ENCODE measurements at regions not wholly inside any gene's neighbourhood (a gene's known extent, or its start where the extent isn't known, plus 50 kb on each side); places are given as distances from the start of the nearest gene placed in this dataset.
"Not testable (repeated sequence)": the region's sequence is repeated elsewhere in the genome, so short reads cannot be mapped to it uniquely, and the experiment has no call there.

- H3K27ac ChIP-seq (ENCODE audit: insufficient read depth, low read depth, low read length, poor library complexity, severe bottlenecking); H3K36me3 ChIP-seq (ENCODE audit: control insufficient read depth, insufficient read depth, low read length); H3K27me3 ChIP-seq (ENCODE audit: control insufficient read depth, insufficient read depth, low read length, poor library complexity, severe bottlenecking); H3K9me3 ChIP-seq (ENCODE audit: control insufficient read depth, low read length); H3K4me3 ChIP-seq (ENCODE audit: insufficient read depth, low read depth, low read length); H3K4me1 ChIP-seq (ENCODE audit: control insufficient read depth, insufficient read depth, low read length): not testable (repeated sequence)
- 85 to 88% methylated on average over 13 of the region's 13 CpGs for WGBS, 2 experiments
Observed at GRCh38 chr6:180091-180694, 112.1 kb upstream of the DUSP22 start.

GRCh38 chr6:181049-181654 is 111.1 kb upstream of the DUSP22 start:
- Histone ChIP-seq H3K4me3 (ENCODE audit: insufficient read depth, low read depth, low read length) (no peak overlapping the region), H3K27me3 (ENCODE audit: control insufficient read depth, insufficient read depth, low read length, poor library complexity, severe bottlenecking) (no peaks in the 10 kb centered on the region), H3K27ac (ENCODE audit: insufficient read depth, low read depth, low read length, poor library complexity, severe bottlenecking) (no peak overlapping the region), H3K9me3 (ENCODE audit: control insufficient read depth, low read length) (no peaks in the 10 kb centered on the region), H3K36me3 (ENCODE audit: control insufficient read depth, insufficient read depth, low read length) (no peaks in the 10 kb centered on the region), H3K4me1 (ENCODE audit: control insufficient read depth, insufficient read depth, low read length) (no peaks in the 10 kb centered on the region)
- WGBS, 2 experiments, result 86 to 89% methylated on average over 5 of the region's 5 CpGs

- H3K9me3 ChIP-seq (ENCODE audit: control insufficient read depth, low read length), result no peaks in the 10 kb centered on the region
- H3K27ac ChIP-seq (ENCODE audit: insufficient read depth, low read depth, low read length, poor library complexity, severe bottlenecking), result no peak overlapping the region
- H3K4me1 ChIP-seq (ENCODE audit: control insufficient read depth, insufficient read depth, low read length), result no peaks in the 10 kb centered on the region
- no peaks in the 10 kb centered on the region for H3K36me3 ChIP-seq (ENCODE audit: control insufficient read depth, insufficient read depth, low read length)
- 79 to 92% methylated on average over 2 of the region's 2 CpGs for WGBS, 2 experiments
- no peaks in the 10 kb centered on the region for H3K27me3 ChIP-seq (ENCODE audit: control insufficient read depth, insufficient read depth, low read length, poor library complexity, severe bottlenecking)
- no peak overlapping the region for H3K4me3 ChIP-seq (ENCODE audit: insufficient read depth, low read depth, low read length)
Observed at GRCh38 chr6:183668-184067, 108.6 kb upstream of the DUSP22 start.

GRCh38 chr6:184161-184700 is 108.1 kb upstream of the DUSP22 start:
- Histone ChIP-seq H3K4me3 (ENCODE audit: insufficient read depth, low read depth, low read length) (no peak overlapping the region), H3K27me3 (ENCODE audit: control insufficient read depth, insufficient read depth, low read length, poor library complexity, severe bottlenecking) (no peaks in the 10 kb centered on the region), H3K4me1 (ENCODE audit: control insufficient read depth, insufficient read depth, low read length) (no peaks in the 10 kb centered on the region), H3K36me3 (ENCODE audit: control insufficient read depth, insufficient read depth, low read length) (no peaks in the 10 kb centered on the region), H3K9me3 (ENCODE audit: control insufficient read depth, low read length) (no peaks in the 10 kb centered on the region), H3K27ac (ENCODE audit: insufficient read depth, low read depth, low read length, poor library complexity, severe bottlenecking) (no peak overlapping the region)
- 71 to 73% methylated on average over 7 of the region's 7 CpGs for whole genome bisulfite sequencing, 2 experiments

- no peaks in the 10 kb centered on the region for H3K4me1 ChIP-seq (ENCODE audit: control insufficient read depth, insufficient read depth, low read length)
- H3K27me3 ChIP-seq (ENCODE audit: control insufficient read depth, insufficient read depth, low read length, poor library complexity, severe bottlenecking), result no peaks in the 10 kb centered on the region
- WGBS, 2 experiments, result 81 to 82% methylated on average over 12 of the region's 12 CpGs
- H3K36me3 ChIP-seq (ENCODE audit: control insufficient read depth, insufficient read depth, low read length), result no peaks in the 10 kb centered on the region
- no peaks in the 10 kb centered on the region for H3K9me3 ChIP-seq (ENCODE audit: control insufficient read depth, low read length)
- H3K27ac ChIP-seq (ENCODE audit: insufficient read depth, low read depth, low read length, poor library complexity, severe bottlenecking), result no peak overlapping the region
- no peak overlapping the region for H3K4me3 ChIP-seq (ENCODE audit: insufficient read depth, low read depth, low read length)
Observed at GRCh38 chr6:186340-186965, 105.8 kb upstream of the DUSP22 start.

GRCh38 chr6:187210-187861 is 105.0 kb upstream of the DUSP22 start:
- H3K27me3 ChIP-seq (ENCODE audit: control insufficient read depth, insufficient read depth, low read length, poor library complexity, severe bottlenecking), result no peaks in the 10 kb centered on the region
- no peaks in the 10 kb centered on the region for H3K9me3 ChIP-seq (ENCODE audit: control insufficient read depth, low read length)
- no peak overlapping the region for H3K4me3 ChIP-seq (ENCODE audit: insufficient read depth, low read depth, low read length)
- H3K4me1 ChIP-seq (ENCODE audit: control insufficient read depth, insufficient read depth, low read length), result no peaks in the 10 kb centered on the region
- no peak overlapping the region for H3K27ac ChIP-seq (ENCODE audit: insufficient read depth, low read depth, low read length, poor library complexity, severe bottlenecking)
- H3K36me3 ChIP-seq (ENCODE audit: control insufficient read depth, insufficient read depth, low read length), result no peaks in the 10 kb centered on the region
- WGBS, 2 experiments, result 90% methylated on average over 10 of the region's 10 CpGs

GRCh38 chr6:188821-189655 is 103.2 kb upstream of the DUSP22 start:
- no peaks in the 10 kb centered on the region for H3K4me1 ChIP-seq (ENCODE audit: control insufficient read depth, insufficient read depth, low read length)
- no peak overlapping the region for H3K27ac ChIP-seq (ENCODE audit: insufficient read depth, low read depth, low read length, poor library complexity, severe bottlenecking)
- H3K27me3 ChIP-seq (ENCODE audit: control insufficient read depth, insufficient read depth, low read length, poor library complexity, severe bottlenecking), result no peaks in the 10 kb centered on the region
- 35 to 41% methylated on average over 13 of the region's 13 CpGs for WGBS, 2 experiments
- no peaks in the 10 kb centered on the region for H3K9me3 ChIP-seq (ENCODE audit: control insufficient read depth, low read length)
- no peaks in the 10 kb centered on the region for H3K36me3 ChIP-seq (ENCODE audit: control insufficient read depth, insufficient read depth, low read length)
- H3K4me3 ChIP-seq (ENCODE audit: insufficient read depth, low read depth, low read length), result no peak overlapping the region

GRCh38 chr6:189676-190075 is 102.6 kb upstream of the DUSP22 start:
- Histone ChIP-seq H3K27ac (ENCODE audit: insufficient read depth, low read depth, low read length, poor library complexity, severe bottlenecking) (no peak overlapping the region), H3K27me3 (ENCODE audit: control insufficient read depth, insufficient read depth, low read length, poor library complexity, severe bottlenecking) (no peaks in the 10 kb centered on the region), H3K36me3 (ENCODE audit: control insufficient read depth, insufficient read depth, low read length) (no peaks in the 10 kb centered on the region), H3K4me1 (ENCODE audit: control insufficient read depth, insufficient read depth, low read length) (no peaks in the 10 kb centered on the region), H3K4me3 (ENCODE audit: insufficient read depth, low read depth, low read length) (no peak overlapping the region), H3K9me3 (ENCODE audit: control insufficient read depth, low read length) (no peaks in the 10 kb centered on the region)
- WGBS, 2 experiments, result 88 to 89% methylated on average over 8 of the region's 8 CpGs

- Histone ChIP-seq H3K4me1 (ENCODE audit: control insufficient read depth, insufficient read depth, low read length) (no peaks in the 10 kb centered on the region), H3K27me3 (ENCODE audit: control insufficient read depth, insufficient read depth, low read length, poor library complexity, severe bottlenecking) (no peaks in the 10 kb centered on the region), H3K27ac (ENCODE audit: insufficient read depth, low read depth, low read length, poor library complexity, severe bottlenecking) (no peak overlapping the region), H3K9me3 (ENCODE audit: control insufficient read depth, low read length) (no peaks in the 10 kb centered on the region), H3K4me3 (ENCODE audit: insufficient read depth, low read depth, low read length) (no peak overlapping the region), H3K36me3 (ENCODE audit: control insufficient read depth, insufficient read depth, low read length) (no peaks in the 10 kb centered on the region)
- 92 to 93% methylated on average over 11 of the region's 11 CpGs for WGBS, 2 experiments
Observed at GRCh38 chr6:190596-191395, 101.5 kb upstream of the DUSP22 start.

All from ectodermal cell (in vitro differentiated cells).